Parathyroid adenoma (tissue), 2 donors: ENCODE measurements at regions not wholly inside any gene's neighbourhood (a gene's known extent, or its start where the extent isn't known, plus 50 kb on each side); places are given as distances from the start of the nearest gene placed in this dataset.

Experiments
- H2AFZ ChIP-seq: fragments of 300-600 bp; sonication (generic); one replicate; pipeline ENCODE4 v1.7.0; 2017; ENCODE audit warnings: antibody characterized with exemption, mild to moderate bottlenecking
- H3K27ac ChIP-seq: fragments of 300-600 bp; sonication (generic); one replicate; pipeline ENCODE4 v1.7.0; 2017
- H3K27me3 ChIP-seq: fragments of 300-600 bp; sonication (generic); one replicate; pipeline ENCODE4 v1.7.0; 2017; ENCODE audit warnings: low read length; ENCODE audit not compliant: control insufficient read depth, insufficient read depth
- H3K36me3 ChIP-seq: fragments of 300-600 bp; sonication (generic); one replicate; pipeline ENCODE4 v1.7.0; 2017; ENCODE audit warnings: low read length; ENCODE audit not compliant: control insufficient read depth, insufficient read depth
- H3K4me1 ChIP-seq: fragments of 300-600 bp; sonication (generic); one replicate; pipeline ENCODE4 v1.7.0; 2017; ENCODE audit warnings: control low read depth
- H3K4me2 ChIP-seq: fragments of 300-600 bp; sonication (generic); one replicate; pipeline ENCODE4 v1.7.0; 2017; ENCODE audit warnings: low read length
- H3K4me3 ChIP-seq: fragments of 300-600 bp; sonication (generic); one replicate; pipeline ENCODE4 v1.7.0; 2017; ENCODE audit warnings: low read depth, low read length
- H3K79me2 ChIP-seq: fragments of 300-600 bp; sonication (generic); one replicate; pipeline ENCODE4 v1.7.0; 2017; ENCODE audit warnings: control low read depth
- H3K9ac ChIP-seq: fragments of 300-600 bp; sonication (generic); one replicate; pipeline ENCODE4 v1.7.0; 2017; ENCODE audit warnings: mild to moderate bottlenecking
- H3K9me3 ChIP-seq: fragments of 300-600 bp; sonication (generic); one replicate; pipeline ENCODE4 v1.7.0; 2017; ENCODE audit warnings: low read length; ENCODE audit not compliant: control insufficient read depth
- CTCF ChIP-seq: fragments of 300-600 bp; sonication (generic); IDR thresholded peaks from one replicate; pipeline ENCODE4 v1.7.0; 2017; ENCODE audit warnings: antibody characterized with exemption, mild to moderate bottlenecking
- donor health status: primary hyperparathyroidism.

DNA sequence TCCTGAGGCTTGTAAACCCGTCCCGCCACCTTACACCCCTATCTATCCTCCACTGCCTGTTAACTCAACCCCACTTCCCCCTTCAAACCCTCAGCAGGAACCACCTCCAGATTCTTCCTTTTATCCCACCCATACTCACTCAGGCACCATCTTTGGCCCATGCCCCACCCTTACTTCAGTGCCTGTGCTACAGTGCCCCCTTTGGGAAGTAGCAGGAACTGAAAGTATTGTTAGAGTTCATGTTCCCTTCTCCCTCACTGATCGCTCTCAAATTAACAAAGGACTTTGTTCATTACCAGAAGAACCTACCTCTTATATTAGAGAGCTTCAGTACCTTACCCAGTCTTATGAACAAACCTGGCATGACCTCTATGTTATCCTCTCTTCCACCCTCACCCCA, 92.2 kb upstream of the MOCS2 start:
- Histone ChIP-seq H3K4me2 (no peak overlapping the region), H3K27me3 (no peaks in the 10 kb centered on the region), H2AFZ (no peak overlapping the region), H3K4me3 (no peak overlapping the region), H3K4me1 (no peaks in the 10 kb centered on the region), H3K9ac (no peak overlapping the region), H3K36me3 (no peaks in the 10 kb centered on the region), H3K79me2 (no peaks in the 10 kb centered on the region), H3K9me3 (no peaks in the 10 kb centered on the region), H3K27ac (no peak overlapping the region)
- no peak for TF ChIP-seq CTCF

DNA sequence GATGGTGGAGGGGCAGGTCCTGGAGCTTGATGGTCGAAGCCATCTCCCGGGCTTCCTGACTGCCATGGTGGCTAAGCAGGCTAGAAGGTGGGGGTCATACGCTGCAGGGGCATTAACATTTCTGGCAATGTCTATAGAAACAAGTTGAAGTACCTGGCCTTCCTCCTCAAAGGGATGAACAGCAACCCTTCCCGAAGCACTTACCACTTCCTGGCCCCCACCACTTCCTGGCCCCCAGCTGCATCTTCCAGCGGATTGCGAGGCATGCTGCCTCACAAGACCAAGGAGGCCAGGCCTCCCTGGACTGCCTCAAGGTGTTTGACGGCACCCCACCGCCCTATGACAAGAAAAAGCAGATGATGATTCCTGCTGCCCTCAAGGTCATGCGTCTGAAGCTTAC, 97.0 kb upstream of the MOCS2 start:
- H3K4me2 ChIP-seq: no peak overlapping the region
- H3K79me2 ChIP-seq: no peaks in the 10 kb centered on the region
- H3K4me3 ChIP-seq: no peak overlapping the region
- no peak overlapping the region for H3K9ac ChIP-seq
- H3K4me1 ChIP-seq: no peaks in the 10 kb centered on the region
- no peaks in the 10 kb centered on the region for H3K36me3 ChIP-seq
- no peaks in the 10 kb centered on the region for H3K9me3 ChIP-seq
- TF ChIP-seq CTCF: no peak
- no peaks in the 10 kb centered on the region for H3K27me3 ChIP-seq
- H2AFZ ChIP-seq: no peak overlapping the region
- H3K27ac ChIP-seq: no peak overlapping the region

DNA sequence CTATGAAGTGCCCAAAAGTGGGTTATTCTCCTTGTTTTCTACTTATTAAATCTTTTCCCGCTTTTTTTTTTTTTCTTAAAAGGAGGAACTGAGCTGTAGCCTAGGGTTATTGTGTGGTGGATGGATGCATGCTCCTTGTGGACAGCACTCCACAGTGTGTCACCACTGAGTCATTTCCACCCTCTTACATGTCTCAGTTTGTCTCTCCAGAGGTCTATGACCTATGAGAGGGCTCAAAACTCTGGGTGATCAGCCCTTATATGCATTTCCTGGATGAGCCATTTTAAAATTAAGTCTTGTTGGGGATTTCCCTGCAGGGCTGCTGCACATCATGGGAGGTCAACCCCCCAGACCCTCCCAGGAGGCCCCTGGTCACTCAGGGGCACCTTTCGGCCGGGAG, 102.2 kb upstream of the MOCS2 start:
- no peaks in the 10 kb centered on the region for H3K9me3 ChIP-seq
- H3K4me1 ChIP-seq: no peaks in the 10 kb centered on the region
- H3K4me3 ChIP-seq: no peak overlapping the region
- no peak overlapping the region for H3K27ac ChIP-seq
- H3K4me2 ChIP-seq: no peak overlapping the region
- H3K36me3 ChIP-seq: no peaks in the 10 kb centered on the region
- H3K79me2 ChIP-seq: no peaks in the 10 kb centered on the region
- H2AFZ ChIP-seq: no peak overlapping the region
- no peaks in the 10 kb centered on the region for H3K27me3 ChIP-seq
- TF ChIP-seq CTCF: no peak
- no peak overlapping the region for H3K9ac ChIP-seq

GRCh38 chr5:53219174-53219573, 109.6 kb upstream of the MOCS2 start:
- no peak for TF ChIP-seq CTCF
- Histone ChIP-seq H3K27ac (no peak overlapping the region), H3K4me2 (no peak overlapping the region), H3K9me3 (no peaks in the 10 kb centered on the region), H3K27me3 (no peaks in the 10 kb centered on the region), H2AFZ (no peak overlapping the region), H3K79me2 (no peaks in the 10 kb centered on the region), H3K4me1 (no peaks in the 10 kb centered on the region), H3K9ac (no peak overlapping the region), H3K4me3 (no peak overlapping the region), H3K36me3 (no peaks in the 10 kb centered on the region)

DNA sequence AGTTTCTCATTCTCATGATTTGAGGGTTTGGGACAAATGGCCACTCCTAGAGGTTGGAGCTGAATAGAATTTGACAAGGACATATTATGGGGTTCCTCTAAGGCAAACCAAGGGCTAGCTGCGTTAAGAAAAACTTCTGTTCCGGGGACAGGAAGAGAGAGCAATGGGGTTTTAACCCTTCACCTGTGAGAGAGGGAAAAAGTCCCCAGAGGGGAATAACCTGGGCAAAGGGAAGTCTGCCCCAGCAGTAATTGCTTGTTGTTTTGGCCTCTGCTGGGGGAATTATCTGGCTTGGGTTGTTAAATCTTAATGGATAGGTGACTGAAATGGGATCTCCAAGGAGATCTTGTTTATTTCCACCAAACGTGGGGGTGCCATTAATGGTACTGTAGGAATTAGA, 110.1 kb upstream of the MOCS2 start:
- H3K4me1 ChIP-seq: no peaks in the 10 kb centered on the region
- H3K4me2 ChIP-seq: no peak overlapping the region
- no peak overlapping the region for H3K9ac ChIP-seq
- no peak for TF ChIP-seq CTCF
- H3K36me3 ChIP-seq: no peaks in the 10 kb centered on the region
- no peaks in the 10 kb centered on the region for H3K79me2 ChIP-seq
- H2AFZ ChIP-seq: no peak overlapping the region
- H3K9me3 ChIP-seq: no peaks in the 10 kb centered on the region
- no peak overlapping the region for H3K27ac ChIP-seq
- no peak overlapping the region for H3K4me3 ChIP-seq
- no peaks in the 10 kb centered on the region for H3K27me3 ChIP-seq
